Stomach (tissue), 4 donors: ENCODE measurements at regions not wholly inside any gene's neighbourhood (a gene's known extent, or its start where the extent isn't known, plus 50 kb on each side); places are given as distances from the start of the nearest gene placed in this dataset.

Experiments
- CTCF ChIP-seq, 7 experiments: fragments of 450-650 bp in 4 of 7; fragments of 200-600 bp in 3 of 7; sonication (generic) in 3 of 7; IDR thresholded peaks; one replicate each; pipeline ENCODE4 v1.5.1; 2016 to 2019; ENCODE audit warnings: antibody characterized with exemption in 7 of 7, control low read depth in 2 of 7, mild to moderate bottlenecking in 1 of 7
- POLR2AphosphoS5 ChIP-seq, 3 donors: sonication (generic); formaldehyde crosslinking; IDR thresholded peaks; one replicate each; pipeline ENCODE4 v1.6.1; 2016; ENCODE audit warnings: antibody characterized with exemption in 3 of 3

- TF ChIP-seq CTCF (IDR thresholded peaks at IDR 0.05) (no peak), POLR2AphosphoS5 (IDR thresholded peaks at IDR 0.05) (no peak)
Measured at GRCh38 chr2:16266571-16266970, 326.2 kb downstream of the MYCN start.
